ENCODE measurements at regions not wholly inside any gene's neighbourhood (a gene's known extent, or its start where the extent isn't known, plus 50 kb on each side); places are given as distances from the start of the nearest gene placed in this dataset.

- TF ChIP-seq ZFP3 (CRISPR knock-in tag; IDR thresholded peaks at IDR 0.05) = no peak
- no peak for TF ChIP-seq POU6F1 (CRISPR knock-in tag; IDR thresholded peaks at IDR 0.05; ENCODE audit: borderline replicate concordance, low read depth)
- no peak for TF ChIP-seq ARNTL (CRISPR knock-in tag; IDR thresholded peaks at IDR 0.05; ENCODE audit: borderline replicate concordance, low read depth)
These were observed 177.3 kb upstream of the ZNF32 start for GRCh38 chr10:43825984-43826383.

All from SK-N-SH treated with all-trans-retinoic acid at 6 μM for 48 hours (cell line).